ENCODE measurements at regions not wholly inside any gene's neighbourhood (a gene's known extent, or its start where the extent isn't known, plus 50 kb on each side); places are given as distances from the start of the nearest gene placed in this dataset.
A peak's percentile ranks its signal among the peaks of the same experiment; 100 is the strongest.

DNA sequence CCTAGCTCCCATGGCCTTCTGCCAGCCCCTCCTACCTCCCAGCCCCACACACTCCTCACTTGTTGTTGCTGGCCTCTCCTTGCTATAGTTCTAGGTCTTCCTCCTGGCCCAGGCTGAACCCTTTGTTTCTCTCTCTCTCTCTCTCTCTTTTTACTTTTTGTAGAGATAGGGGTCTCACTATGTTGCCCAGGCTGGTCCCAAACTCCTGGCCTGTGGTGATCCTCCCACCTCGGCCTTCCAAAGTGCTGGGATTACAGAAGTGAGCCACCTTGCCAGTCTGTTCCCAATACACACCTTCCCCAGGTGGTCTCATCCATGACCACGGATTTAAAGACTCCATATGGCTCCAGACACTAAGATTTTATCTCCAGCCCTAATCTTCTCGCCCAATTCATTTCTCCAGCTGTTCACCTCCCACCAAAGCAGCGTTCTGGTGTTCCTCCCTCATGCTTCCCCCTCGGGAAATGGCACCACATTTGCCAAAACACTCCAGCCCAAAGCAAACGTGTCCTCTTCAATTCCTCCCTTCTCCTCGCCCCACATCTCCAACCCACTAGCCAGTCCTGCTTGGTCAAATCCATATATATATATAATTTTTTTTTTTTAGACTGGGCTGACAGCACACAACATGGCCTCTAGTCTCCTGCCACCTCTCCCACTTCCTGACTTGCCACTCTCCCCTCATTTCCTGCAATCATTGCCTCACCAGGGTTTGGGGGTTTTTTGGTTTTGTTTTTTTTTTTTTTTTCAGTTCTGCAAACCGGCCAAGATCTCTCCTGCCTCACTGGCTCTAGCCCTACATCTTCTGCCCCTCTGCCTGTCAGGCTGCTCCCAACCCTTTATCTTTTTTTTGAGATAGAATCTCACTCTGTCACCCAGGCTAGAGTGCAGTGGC, 104.4 kb downstream of the NCR2 start:
- Mint-ChIP-seq H3K27ac (ENCODE audit: unreplicated experiment) (no peak overlapping the region), H3K4me3 (ENCODE audit: unreplicated experiment) (no peak overlapping the region), H3K9me3 (ENCODE audit: unreplicated experiment) (no peaks in the 10 kb centered on the region), H3K27me3 (ENCODE audit: unreplicated experiment) (peaks cover 14% of the 10 kb centered on the region), H3K36me3 (ENCODE audit: low read depth, unreplicated experiment) (no peaks in the 10 kb centered on the region), H3K4me1 (ENCODE audit: unreplicated experiment) (peaks cover 13% of the 10 kb centered on the region)
- TF ChIP-seq CTCF (IDR thresholded peaks at IDR 0.05; ENCODE audit: unreplicated experiment): no peak
- no peak for DNase-seq (ENCODE audit: low spot score)

DNA sequence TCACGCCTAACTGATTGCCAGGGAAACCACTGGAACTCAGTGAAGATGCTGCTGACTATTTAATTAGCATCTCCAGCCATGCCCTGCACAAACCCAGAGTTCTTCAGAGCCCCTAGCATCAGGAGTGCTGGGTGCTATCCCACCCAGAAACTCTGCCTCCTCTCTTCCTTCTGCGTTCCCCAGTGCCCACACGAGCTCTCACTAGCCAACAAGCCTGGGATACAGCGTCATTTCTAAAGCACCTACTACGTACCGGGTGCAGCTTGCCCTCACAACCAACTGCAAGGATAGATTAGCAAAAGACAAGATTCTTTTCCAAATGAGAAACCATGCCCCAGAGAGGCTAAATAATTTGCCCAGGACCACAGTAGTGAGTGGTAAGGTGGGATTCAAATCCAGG, 105.2 kb upstream of the FOXP4 start:
- H3K9me3 Mint-ChIP-seq (ENCODE audit: unreplicated experiment): no peaks in the 10 kb centered on the region
- H3K36me3 Mint-ChIP-seq (ENCODE audit: low read depth, unreplicated experiment): no peaks in the 10 kb centered on the region
- H3K4me1 Mint-ChIP-seq (ENCODE audit: unreplicated experiment): peaks cover 13% of the 10 kb centered on the region
- TF ChIP-seq CTCF (IDR thresholded peaks at IDR 0.05; ENCODE audit: unreplicated experiment): no peak
- no peak overlapping the region for H3K4me3 Mint-ChIP-seq (ENCODE audit: unreplicated experiment)
- DNase-seq (ENCODE audit: low spot score): no peak
- H3K27ac Mint-ChIP-seq (ENCODE audit: unreplicated experiment): no peak overlapping the region
- H3K27me3 Mint-ChIP-seq (ENCODE audit: unreplicated experiment): peaks cover 18% of the 10 kb centered on the region

DNA sequence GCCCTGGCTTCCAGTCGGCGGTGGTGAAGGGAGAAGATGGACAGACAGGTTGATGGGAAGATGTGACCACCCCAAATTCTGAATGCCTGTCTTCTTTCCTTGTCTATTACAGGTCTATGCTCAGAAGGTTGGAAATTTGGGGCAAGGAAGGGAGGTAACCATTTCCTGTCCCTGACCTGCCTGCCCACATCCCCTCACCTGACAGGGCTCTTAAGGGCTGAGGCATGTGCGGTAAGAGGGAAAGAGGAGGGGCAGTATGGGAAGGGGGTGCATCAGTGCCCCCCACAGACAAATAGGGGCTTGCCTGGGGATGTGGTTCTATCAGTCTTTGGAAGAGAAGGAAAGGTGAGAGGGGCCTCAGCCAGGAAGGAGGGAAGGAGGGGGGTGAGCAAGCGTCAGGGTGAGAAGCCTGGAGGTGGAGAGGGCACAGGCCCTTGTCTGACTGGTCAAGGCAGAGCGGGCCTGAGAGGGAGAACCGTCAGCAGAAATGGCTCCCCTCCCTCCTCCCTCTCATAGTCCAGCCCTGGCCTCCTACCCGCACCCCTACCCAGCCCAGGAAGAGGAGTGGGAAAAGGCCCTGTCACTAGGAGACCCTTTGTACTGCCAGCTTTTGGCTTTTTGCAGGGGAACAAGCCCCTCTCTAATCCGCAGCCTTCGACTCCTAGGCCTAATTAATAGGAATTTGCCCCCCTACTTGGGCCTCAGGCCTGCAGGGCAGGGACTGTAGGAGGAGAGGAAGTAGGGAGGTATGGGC, 104.4 kb upstream of the FOXP4 start:
- no peaks in the 10 kb centered on the region for H3K36me3 Mint-ChIP-seq (ENCODE audit: low read depth, unreplicated experiment)
- no peak for TF ChIP-seq CTCF (IDR thresholded peaks at IDR 0.05; ENCODE audit: unreplicated experiment)
- peaks cover 18% of the 10 kb centered on the region for H3K27me3 Mint-ChIP-seq (ENCODE audit: unreplicated experiment)
- DNase-seq (ENCODE audit: low spot score): no peak
- peaks cover 13% of the 10 kb centered on the region for H3K4me1 Mint-ChIP-seq (ENCODE audit: unreplicated experiment)
- H3K27ac Mint-ChIP-seq (ENCODE audit: unreplicated experiment): no peak overlapping the region
- H3K9me3 Mint-ChIP-seq (ENCODE audit: unreplicated experiment): no peaks in the 10 kb centered on the region
- H3K4me3 Mint-ChIP-seq (ENCODE audit: unreplicated experiment): no peak overlapping the region

DNA sequence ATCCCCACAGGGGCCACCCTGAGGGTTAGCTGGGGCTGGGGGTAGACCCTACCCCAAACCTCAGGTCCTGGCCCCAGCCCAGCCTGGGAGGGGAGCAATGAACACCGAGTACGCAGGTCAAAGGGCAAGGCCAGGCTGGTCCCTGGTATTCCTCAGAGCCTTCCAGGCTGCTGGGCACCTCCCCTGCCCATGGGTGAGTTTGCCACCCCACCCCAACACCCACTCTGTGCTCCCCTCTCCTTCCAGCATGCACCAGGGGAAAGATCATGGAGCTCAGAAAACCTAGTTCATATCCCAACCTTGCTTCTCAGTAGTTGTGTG, 103.9 kb upstream of the FOXP4 start:
- Mint-ChIP-seq H3K4me1 (ENCODE audit: unreplicated experiment) (peaks cover 13% of the 10 kb centered on the region), H3K4me3 (ENCODE audit: unreplicated experiment) (no peak overlapping the region)

More for the DNA sequence above, 103.9 kb upstream of the FOXP4 start:
- no peak for DNase-seq (ENCODE audit: low spot score)
- no peaks in the 10 kb centered on the region for H3K36me3 Mint-ChIP-seq (ENCODE audit: low read depth, unreplicated experiment)
- peaks cover 18% of the 10 kb centered on the region for H3K27me3 Mint-ChIP-seq (ENCODE audit: unreplicated experiment)
- no peak for TF ChIP-seq CTCF (IDR thresholded peaks at IDR 0.05; ENCODE audit: unreplicated experiment)
- H3K9me3 Mint-ChIP-seq (ENCODE audit: unreplicated experiment): no peaks in the 10 kb centered on the region
- H3K27ac Mint-ChIP-seq (ENCODE audit: unreplicated experiment): peak overlapping the region; percentile 62

All from endothelial cell (in vitro differentiated cells).